ENCODE measurements at regions not wholly inside any gene's neighbourhood (a gene's known extent, or its start where the extent isn't known, plus 50 kb on each side); places are given as distances from the start of the nearest gene placed in this dataset.

DNA sequence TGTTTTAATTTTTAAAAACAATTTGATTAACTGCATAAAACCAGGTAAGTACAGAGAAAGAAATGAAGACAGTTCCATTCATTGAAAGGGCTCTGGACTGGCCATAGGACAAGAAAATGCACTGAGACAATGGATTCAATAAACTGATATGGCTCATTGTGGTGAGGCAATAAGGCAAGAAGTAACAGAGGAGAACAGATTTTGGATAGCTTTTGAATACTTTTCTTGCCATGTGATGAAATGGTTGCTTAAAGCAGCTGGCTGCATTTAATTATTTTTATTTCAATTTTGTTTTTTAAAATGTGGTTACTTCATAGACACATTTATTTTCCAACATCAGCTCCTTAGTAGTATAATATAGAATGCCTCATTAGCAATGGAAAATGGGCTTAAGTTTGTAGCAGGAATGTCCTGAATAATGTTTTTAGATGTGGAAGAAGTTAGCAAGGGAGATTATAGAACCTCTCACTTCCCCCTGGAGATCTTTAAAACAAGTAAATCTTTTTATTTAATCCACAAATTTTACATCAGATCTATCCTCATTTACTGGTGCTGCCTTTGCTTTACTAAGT, 646.9 kb upstream of the ZEB2 start:
- no peak for DNase-seq

DNA sequence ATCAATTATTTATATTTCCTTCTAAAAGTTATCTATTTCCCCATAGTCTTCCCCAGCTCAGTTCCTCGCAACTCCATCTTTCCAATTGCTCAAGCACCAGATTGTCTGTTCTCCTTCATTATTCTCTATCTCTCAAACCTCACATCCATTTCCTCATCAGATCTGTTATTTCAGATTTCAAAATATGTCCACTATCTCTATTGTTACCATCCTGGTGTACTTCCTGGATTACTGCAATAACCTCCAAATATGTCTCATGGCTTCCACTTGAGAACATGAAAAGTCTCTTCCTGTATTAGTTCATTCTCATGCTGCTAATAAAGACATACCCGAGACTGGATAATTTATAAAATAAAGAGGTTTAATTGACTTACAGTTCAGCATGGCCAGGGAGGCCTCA, 641.7 kb upstream of the ZEB2 start:
- DNase-seq = no peak

DNA sequence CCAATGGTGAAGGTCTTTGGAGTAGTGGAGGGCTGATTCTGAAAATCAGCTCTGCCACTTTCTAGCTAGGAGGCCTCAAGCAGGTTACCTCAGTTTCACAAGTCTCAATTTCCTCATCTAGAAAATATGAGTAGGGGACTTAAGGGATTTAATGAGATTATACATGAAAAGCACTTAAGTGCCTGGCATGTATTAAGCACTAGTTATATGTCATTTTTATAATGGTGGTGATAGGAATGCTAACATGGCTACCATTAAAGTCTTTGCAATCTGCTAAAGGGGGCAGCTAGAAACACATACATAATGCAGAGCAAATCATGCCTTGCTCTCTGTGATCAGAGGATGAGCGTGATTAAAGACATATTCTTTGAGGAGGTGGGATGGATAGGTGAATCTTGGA, 640.9 kb upstream of the ZEB2 start:
- no peak for DNase-seq

DNA sequence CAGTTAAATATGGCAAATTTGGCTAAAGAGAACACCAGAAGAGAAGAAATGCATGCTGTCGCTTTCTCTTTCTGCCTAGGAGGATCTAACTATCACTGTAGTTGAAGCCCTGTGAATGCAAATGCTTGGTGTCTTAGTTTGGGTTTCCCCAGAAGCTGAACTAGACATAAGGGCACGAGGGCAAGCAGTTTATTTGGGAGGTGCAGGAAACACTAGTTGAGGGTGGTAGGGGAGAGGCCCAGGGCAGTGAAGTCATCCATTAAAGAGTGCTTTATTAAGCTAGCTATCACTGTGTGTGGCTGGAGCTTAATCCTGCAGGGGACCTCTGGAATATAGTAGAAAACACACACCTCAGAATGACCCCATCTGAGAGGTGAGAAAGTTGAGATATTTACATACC, 639.8 kb upstream of the ZEB2 start:
- DNase-seq = no peak

DNA sequence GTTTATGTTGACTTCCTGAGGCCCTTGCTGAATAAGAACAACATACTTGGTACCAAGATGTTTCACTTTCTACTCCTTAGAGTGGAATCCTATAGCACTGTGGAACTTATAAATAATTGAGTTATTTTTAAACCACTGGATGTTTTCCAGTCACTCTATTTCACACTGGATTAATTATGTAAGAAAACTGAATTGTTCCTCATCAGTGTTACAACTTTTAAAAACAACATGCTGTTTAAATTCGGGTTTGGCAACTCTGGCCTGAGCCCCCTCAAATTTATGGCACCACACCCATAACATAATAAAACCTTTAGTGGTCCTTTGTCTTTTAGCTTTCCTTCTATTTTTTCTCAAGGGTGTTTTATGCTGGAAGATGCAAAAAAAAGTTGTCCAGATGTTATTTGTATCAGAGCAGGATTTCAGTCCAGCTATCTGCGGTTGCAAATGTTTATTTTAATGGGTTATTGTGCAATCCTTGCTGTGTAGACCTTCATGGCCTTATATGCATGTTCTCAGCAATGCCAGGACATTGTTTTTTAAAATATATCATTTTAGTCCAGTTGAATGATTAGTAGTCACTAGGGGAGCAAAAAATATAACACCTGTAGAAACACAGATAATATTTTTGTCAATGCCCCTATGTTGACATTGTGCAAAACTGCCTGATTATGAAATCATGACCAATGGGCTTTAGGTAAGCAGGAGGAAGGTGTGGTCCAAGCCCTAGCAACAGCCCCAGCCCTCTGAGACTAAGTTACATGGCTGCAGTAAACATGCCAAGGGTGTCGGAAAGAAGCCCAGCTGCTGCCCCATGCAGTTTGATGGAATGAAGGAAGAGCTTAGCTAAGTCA, 638.0 kb upstream of the ZEB2 start:
- DNase-seq = no peak

DNA sequence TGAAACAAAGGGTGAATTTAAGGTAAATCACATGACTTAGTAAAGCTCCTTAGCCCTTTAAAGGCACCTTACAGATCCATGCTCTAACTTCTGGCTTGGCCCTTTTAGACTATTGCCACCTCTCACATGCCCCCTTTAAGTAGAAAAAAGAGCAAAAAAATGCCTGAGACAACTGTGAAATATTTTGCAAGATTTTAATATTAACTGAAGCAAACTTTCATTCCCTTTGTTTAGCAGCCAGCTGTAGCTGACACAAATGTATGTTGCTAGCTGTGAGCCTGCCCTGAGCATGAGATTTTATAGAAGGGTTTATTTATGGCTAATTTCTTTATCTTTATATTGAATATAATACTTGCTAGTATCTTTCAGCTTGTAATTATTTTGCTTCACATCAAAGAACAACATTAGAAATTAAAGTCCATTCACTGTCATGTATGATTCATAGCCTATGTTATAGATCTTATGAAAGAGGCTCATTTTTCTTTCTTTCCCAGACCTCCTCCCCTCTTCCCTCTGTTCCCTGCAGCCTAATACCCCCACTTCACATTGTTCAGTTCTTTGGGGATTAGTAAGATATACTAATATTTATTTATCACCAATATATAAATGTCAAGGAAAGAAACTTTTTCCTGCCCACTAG, 637.2 kb upstream of the ZEB2 start:
- no peak for DNase-seq

DNA sequence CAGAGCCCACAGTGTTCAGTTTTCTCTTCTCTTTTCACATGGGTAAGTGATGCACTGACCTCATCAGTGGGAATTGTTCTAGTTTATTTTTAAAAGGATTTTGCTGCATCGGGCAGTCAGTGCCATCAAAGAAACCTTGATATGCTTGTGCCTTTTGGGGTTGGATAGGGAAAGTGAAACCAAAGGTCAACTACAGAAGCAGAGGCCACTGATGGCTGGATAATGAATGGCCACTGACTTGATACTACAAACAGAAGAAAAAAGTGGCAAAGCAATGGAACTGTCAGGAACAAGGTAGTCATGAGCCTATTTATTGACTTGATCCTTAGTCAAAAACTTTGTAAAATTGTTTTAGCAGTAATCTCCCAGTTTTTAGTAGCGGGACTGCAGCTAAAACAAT, 636.3 kb upstream of the ZEB2 start:
- DNase-seq = no peak

DNA sequence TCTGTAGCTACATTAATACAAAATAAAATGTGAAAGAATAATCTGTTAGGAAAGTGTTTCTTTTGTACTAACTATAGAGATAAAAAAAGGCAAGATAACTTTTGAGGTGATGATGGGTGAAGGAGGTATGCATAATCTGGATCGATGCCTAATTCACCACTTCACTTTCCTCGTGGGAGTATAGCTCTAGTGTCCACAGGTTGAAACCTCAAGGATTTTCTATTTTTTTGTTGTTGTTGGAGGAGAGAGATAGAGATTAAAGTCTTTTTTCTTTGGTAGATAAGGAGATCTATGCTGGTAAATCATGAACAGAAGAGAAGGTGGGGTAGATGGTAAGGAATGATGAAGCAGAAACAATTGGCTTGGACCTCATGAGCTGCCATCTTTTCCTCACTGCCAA, 635.3 kb upstream of the ZEB2 start:
- no peak for DNase-seq

DNA sequence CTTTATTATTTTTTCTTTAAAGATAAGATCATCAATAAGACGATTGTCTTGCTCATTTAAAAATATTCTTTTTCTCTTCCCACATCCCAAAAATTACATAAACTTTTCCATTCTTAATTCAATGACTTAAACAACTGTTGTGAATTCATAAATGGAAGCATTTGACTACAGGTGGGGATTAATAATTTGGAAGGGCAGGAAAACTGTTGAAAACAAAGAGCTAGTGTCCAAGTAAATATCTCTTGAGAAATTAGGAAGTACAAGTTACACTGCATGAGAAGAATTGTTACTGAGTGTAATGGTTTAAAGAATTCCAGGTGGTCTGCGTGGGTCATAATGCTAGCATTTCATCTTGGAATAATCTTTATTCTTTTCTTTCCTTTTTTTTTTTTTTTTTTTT, 634.8 kb upstream of the ZEB2 start:
- no peak for DNase-seq

DNA sequence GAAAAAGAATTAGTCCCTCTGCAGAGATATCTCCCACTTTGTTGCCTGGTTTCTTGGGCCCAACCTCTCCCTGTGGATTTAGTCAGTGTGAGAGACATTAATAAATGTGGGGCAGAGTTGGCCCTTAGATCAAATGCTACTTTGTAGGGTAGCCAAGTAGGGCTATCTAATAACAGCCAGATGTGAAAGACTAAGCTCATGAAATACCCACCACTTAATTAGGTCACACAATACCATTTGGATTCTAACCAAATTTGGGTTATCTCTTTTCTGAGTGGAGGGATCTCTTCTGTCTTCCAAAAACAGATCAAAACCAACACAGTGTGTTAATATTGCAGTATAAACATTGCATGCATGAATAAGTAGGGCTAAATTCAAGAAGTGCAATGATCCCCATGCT, 626.8 kb upstream of the ZEB2 start:
- no peak for DNase-seq

DNA sequence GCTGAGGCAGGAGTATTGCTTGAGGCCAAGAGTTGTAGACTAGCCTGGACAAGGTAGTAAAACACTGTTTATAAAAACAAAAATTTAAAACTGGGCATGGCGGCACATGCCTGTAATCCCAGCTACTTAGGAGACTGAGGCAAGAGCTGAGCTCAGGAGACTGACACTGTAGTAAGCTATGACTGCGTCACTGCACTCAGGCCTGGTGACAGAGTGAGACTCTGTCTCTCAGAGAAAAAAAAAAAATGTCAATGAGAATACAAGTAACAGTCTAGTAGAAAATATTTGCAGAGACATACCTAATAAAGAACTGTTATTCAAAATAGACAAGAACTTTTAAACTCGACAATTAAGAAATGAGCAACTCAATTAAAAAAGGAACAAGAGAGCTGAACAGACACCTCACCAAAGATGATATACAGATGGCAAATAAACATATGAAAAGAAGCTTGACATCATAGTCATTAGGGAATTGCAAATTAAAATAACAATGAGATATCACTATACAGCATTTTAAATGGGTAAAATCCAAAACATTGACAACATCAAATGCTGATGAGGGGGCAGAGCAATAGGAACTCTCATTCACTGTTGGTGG, 624.3 kb upstream of the ZEB2 start:
- DNase-seq = no peak

DNA sequence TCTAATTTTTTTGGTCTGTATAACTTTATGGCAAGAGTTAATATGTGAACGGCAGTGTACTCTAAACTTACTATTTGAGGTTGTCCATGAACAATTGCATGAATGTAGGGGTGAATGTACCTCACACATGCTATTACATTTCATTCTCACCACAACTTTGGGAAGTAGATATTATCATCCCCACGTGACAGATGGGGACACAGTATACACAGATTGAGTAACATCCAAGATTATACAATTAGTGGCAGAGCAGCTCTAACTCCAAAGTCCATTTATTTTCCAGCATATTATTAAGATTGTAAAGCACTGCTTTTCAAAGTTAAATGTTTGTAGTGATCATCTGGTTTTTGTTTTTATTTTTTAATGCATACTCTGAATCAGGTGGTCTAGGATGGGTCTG, 622.1 kb upstream of the ZEB2 start:
- DNase-seq = no peak

DNA sequence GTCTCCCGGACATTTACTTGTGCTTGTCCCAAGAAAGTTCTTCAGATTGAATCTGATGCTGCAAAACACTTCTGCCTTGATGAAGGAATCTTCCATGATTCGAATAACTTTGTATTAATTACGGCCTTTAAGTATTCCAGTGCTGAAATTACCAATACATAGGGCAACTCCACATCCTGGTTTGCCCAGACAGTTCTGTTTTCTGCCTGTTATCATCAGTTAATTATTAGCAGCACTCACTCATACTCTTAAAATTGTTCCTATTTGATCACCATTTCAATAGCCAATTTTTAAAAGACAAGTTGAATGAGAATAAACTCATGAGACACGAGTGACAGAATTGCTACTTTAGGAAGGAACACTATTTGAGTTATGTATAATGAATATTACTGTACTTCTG, 620.7 kb upstream of the ZEB2 start:
- DNase-seq = no peak

DNA sequence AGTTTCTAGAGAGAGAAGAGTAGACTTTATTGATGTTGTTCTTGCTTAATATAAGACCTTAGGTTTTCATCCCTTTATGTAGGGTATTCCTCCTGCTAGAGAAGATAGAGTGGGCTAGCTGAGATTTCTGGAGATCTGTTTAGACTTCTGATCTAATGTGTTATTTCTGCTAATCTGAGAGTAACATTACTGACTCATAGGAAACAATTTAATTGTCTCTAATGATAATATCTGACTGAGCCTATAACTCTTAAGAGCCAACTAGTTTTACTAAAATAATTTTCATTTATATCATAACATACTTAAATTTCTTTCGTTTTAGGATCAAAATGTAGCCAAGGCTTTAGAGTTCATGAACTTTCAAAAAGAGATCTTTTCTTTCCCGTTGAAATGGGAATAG, 618.7 kb upstream of the ZEB2 start:
- DNase-seq = no peak

DNA sequence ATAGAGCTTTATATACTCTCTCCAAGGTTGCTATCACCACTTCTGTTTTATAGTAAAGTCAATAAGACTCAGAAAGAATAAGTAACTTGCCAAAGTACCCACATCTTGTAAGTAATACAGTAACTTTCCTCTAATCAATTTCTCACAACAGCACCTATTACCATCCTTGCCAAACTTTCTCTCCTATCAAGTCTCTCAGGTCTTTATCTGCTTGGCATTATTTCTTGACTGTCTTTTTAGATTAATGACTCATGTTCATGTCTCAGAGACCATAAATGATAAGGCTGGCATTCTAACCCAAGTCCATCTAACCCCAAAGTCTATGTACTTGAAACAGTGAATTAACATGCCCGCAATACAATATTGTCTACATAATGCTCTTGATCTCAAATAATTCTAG, 618.0 kb upstream of the ZEB2 start:
- no peak for DNase-seq

DNA sequence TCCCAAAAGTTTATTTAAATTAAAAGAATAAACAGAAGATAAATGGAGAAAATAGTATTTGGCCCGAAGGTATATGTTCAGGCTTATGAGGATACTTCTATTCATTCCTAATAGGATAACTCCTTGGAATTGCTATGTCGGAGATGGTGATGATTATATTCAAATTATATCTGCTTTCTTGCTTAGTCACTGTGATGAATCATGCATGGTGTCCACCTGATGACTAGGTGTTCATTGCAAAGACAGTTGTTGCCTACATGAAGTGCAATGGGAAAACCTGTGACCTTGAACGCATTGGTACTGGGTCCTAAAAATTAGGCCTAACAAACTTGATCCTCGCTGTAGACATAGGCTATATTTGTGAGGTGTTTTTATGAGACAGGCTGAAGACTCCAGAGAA, 617.3 kb upstream of the ZEB2 start:
- DNase-seq = no peak

DNA sequence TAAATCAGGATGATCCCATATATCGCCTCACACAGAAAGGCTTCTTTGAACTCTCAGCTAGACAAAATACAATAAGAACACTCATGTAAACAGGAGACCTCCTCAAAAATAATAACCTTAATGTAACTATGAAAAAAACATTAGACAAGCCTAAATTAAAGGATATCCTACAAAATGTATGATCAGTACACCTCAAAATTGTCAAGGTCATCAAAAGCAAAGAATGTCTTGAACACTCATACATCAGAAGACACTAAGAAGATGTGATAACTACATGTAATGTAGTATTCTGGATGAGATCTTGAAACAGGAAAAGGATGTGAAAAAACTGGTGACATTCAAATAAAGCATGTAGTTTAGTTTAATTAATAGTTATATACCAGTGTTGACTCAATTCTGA, 616.8 kb upstream of the ZEB2 start:
- no peak for DNase-seq

DNA sequence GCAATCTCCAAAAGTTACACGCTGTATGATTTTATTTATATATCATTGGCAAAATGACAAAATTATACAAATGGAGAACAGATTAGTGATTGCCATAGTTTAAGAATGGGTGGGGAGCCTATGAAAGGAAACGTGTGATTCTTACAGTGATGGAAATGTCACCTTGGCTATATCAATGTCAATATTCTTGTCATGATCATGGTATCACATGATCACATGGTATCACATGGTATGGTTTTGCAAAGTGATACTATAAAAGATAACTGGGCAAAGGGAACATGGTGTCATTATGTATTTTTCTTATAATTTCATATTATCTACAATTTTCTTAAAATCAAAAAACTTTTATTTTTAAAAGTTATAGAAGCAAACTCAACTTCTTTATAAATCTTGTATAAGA, 606.2 kb upstream of the ZEB2 start:
- DNase-seq = no peak

DNA sequence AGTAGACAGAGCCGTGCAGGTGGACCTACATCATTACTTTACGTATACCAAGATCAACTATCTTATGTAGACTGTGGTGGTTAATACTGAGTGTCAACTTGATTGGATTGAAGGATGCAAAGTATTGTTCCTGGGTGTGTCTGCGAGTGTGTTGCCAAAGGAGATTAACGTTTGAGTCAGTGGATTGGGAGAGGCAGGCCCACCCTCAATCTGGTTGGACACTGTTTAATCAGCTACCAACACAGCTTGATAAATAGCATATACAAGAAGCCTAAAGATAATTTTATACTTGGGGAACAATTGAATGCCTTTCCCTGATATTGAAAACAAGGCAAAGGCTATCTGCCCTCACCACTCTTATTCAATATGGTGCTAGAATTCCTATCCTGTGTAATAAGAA, 604.2 kb upstream of the ZEB2 start:
- DNase-seq = no peak

DNA sequence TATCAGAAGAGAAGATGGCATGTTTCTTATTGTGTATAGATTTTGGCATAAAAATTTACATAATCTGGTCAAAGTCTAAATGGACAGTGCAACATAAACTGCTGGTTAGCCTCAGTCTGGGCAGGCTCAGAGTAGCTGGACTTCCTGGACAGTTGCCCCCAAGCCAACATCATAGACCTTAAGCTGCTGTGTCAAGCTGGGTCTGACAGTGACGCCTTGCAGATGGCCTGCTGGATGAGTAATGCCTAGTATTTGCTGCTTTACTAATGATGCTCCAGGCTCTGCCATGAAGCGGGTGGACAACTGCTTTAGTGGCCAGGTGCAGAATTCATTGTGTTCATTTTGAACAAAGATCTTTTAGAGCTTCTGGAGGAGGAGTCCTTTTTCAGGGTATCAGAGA, 603.7 kb upstream of the ZEB2 start:
- DNase-seq = no peak

DNA sequence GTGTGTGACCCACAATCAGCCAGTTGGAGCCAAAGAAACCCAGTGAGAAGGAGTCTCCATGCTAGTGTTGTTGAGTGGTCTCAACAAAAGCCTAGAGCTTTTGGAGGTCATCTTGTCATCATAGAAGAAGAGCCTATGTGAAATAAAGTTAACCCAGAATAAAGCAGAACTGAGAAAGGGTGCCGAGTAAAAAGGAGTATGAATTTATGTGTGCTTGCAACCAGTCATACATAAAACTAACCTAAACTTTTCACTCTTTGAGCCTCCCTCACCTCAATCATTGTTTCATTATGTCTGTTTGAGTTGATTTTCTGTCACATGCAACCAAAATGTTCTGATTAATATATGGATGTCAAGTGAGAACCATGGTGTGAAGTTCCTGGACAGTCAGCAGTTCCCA, 599.3 kb upstream of the ZEB2 start:
- no peak for DNase-seq

DNA sequence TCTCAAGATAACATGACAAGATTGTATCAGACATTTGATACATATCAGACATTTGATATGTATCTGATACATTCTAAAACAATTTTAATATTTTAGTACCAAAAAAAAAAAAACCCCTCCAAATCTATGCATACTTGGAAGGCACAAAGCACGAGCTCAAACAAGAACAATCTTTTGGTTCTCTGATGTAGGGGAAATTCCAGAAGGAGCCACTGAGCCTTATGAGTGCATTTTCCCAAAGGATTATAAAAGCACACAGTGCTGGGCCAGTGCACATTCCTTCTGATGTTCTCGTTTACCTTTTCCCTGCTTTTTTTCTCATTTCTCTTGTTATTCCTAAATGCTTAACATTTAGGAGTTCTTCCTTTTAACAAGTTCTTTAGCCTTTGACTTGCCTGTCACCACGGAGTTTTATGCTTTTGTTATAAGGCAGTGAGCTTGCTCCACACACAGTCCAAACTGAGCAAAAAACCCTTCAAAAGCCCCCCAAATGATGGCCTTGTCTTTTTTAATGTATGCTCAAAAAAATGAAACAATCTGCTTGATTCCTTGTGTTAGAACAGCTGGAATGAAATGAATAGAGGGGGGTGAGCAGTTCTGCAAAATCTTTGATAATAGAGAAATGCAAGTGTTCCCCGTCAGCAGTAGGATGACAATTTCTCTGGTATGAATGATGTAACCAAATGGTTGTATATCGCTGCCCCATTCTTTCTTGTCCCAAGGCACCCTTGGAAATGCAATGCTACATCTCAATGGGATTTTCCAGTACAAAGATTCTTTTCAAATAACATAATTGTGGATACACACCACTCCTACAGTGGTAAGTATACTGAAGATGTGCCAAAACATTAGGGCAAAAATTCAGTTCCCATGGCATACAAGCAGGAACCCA, 597.2 kb upstream of the ZEB2 start:
- DNase-seq = no peak

DNA sequence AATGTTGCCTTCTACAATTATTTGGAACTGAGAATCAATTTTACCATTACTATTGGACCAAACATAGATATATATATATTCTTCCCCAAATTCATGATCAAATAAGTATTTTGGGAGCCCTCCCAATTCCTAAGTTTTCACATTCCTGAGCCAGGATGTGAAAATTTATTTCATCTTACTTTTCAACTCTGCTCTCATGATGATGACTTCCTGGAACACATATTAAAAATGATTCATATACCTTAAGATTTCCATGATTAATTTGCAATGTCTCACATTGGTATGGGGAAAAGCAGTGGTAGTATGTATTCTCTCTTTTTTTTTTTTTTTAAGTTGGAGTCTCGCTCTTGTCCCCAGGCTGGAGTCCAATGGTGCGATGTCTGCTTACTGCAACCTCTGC, 596.1 kb upstream of the ZEB2 start:
- DNase-seq = no peak

Measured in NCI-H187 treated with DMSO at 0.1 percent for 48 hours (cell line).